NCI-H1048 (cell line): ENCODE measurements at regions not wholly inside any gene's neighbourhood (a gene's known extent, or its start where the extent isn't known, plus 50 kb on each side); places are given as distances from the start of the nearest gene placed in this dataset.

Source experiments
- DNase-seq: peaks from one replicate; lab custom pipeline; 2025; lab: John Stamatoyannopoulos, UW

DNA sequence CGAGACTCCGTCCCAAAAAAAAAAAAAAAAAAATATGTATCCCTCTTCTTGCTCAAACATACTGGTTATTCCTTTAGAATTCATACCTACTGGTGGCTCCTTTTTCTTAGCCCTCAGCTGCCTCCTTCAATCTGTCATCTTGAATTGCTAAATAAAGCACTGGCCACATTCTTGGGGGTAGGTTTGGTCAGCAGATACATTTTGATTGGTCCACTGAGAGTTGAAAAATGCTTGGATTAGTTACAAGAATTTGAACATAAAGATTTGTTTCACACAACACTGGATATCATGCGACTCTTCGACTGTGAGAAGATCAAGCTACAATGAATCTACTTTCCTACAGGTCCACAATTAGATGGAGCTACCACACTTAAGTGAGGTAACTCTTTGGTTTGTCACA, 906.1 kb upstream of the SLC39A10 start:
- no peak for DNase-seq

DNA sequence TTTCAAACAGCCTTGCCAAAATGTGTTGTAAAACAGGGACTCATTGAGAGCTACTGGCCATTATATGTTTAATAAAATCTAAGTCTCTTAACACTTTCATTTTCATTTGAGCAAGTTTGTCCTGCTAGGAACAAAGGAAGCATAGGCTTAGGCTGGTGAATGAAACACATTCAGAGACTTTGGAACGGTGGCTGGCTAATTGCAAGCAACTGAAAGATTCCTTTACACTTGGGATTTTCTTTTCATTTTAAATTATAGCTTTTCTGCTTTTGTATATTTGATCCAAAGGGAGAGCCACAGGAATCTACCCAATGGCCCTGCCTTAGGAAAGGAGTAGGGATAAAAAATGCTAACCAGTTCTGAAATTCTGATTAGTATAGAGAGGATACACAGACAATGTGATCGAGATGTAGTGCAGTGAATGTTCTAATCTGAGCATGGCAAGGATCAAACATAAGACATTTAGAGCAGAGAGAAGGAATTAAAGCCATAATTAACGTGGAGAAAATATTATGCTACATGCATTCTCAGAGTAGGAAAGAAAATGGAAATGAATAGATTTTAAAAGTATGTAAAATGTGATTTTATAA, 911.4 kb upstream of the SLC39A10 start:
- DNase-seq = no peak

DNA sequence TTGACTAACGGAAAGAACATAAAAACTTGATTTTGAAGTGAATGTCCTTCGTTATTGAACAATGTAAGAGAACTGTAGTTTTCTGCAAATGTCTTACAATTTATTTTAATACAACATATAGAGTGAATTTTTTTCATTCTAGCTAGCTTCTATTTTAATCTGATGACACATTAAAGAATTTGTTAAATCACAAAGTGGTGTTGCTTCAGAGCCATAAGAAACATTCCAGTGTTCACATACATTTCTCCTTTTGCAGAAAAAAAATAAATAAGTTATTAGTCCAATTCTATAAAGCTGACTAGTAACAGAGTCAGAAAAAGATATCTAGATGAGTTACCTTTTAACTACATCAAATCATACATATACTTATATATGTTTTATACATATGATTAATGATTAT, 914.3 kb upstream of the SLC39A10 start:
- DNase-seq = no peak

DNA sequence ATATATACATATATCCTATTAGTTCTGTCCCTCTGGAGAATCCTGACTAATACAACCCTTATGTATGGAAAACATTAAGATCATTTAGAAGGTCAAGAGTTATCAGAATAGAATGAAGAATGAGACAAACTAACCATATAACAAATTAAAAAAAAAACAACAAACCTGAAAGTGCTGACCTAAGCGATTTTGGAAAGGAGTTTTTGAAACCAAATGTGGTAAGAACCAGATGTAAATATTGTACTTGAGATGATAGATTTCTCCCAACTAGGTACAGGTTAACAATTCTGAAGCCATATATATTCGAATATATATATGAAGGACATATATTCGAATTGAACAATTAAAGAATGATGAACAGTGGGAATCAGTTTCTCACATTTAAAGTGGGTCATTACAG, 917.8 kb upstream of the SLC39A10 start:
- no peak for DNase-seq

DNA sequence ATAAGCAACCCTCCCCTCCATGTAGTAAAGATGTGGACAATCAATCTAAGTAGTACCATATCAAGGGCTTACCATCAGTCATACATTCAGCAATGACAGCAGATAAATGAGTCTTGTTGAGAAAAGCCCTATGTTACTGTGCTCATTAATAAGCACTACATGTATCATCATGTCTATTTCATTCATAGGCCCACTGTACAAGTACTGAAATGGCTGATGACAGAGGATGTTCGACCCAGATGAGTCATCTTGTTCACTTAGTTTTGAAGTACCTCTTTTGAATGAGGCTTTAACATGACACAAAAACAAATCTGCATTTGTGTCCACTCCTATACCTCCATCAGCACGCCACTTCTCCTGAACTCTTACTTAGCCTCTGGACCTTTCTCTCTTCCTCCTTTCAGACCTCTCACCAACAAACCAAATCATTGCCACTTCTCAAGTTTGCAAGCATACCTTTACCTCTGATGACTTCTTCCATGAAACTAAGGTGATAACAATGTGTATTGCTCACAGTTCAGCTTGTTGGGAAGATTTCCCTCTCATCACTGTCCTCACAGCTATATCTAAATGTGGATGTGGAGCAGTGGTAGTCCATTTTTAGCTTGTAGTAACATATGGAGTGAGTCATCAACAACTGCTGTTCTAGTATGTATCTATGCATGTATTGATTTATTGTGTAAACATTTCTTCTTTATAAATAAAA, 921.0 kb upstream of the SLC39A10 start:
- no peak for DNase-seq

- no peak for DNase-seq
Observed at GRCh38 chr2:194730266-194730665, 926.8 kb upstream of the SLC39A10 start.

- DNase-seq = no peak
Observed at GRCh38 chr2:194725169-194725568, 931.9 kb upstream of the SLC39A10 start.

GRCh38 chr2:194723446-194723845, 933.6 kb upstream of the SLC39A10 start:
- DNase-seq = no peak

- no peak for DNase-seq
Observed at GRCh38 chr2:194721227-194721626, 935.8 kb upstream of the SLC39A10 start.

DNA sequence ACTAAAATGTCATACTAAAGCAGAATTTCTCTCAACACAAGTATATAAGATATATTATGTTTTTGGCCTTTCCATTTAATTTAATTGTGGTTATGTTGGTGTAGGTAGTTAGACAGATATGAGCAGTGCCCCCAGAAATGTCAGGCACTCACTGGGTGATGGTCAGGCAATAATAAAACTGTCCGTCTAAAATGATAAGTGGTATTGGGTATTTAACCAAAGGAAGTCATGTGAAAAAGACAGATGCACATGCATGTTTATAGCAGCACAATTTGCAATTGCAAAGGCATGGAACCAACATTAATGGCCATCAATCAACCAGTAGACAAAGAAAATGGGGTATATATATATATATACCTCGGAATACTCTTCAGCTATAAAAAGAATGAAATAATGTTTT, 936.6 kb upstream of the SLC39A10 start:
- no peak for DNase-seq

DNA sequence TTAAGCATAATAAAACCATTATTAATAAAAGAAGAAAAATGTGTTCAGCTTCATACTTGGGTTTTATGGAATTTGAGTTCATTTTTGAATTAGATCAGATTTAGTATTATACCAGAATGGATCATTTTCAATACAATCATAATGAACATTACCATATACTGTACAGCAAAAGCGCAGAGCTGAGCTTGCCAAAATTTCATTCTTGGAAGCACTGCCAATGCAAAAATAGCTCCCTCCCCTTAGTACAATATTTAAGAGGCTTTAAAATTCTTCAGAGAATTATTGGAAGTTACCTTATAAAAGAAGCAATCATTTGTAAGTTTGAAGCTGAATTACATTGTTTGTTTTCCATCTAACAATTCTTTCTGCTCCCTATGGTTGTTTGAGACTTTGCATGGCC, 938.1 kb upstream of the SLC39A10 start:
- DNase-seq = no peak

- DNase-seq = no peak
Observed at GRCh38 chr2:194714541-194714940, 942.5 kb upstream of the SLC39A10 start.

DNA sequence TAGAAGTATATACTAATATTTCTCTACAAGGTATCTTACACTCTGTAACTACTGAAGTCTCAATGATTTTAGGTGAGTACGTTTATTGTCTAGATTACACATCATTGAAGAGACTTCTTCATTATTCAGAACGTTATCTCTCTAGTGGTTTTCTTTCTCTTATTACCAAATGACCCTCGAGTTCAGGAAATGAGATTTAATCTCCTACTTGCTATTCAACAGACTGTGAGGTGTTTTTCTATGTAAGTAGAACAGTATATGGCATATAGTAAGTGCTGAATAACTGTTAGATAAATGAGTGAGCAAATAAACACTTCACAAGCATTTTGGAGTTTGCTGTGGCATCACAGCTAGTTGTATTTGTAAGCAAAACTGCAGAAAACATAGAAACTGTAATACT, 947.2 kb upstream of the SLC39A10 start:
- no peak for DNase-seq

GRCh38 chr2:194706179-194706578, 950.8 kb upstream of the SLC39A10 start:
- no peak for DNase-seq

- no peak for DNase-seq
Observed at GRCh38 chr2:194705398-194705797, 951.6 kb upstream of the SLC39A10 start.

GRCh38 chr2:194700726-194701125, 956.3 kb upstream of the SLC39A10 start:
- no peak for DNase-seq

- DNase-seq = no peak
Observed at GRCh38 chr2:194700116-194700515, 956.9 kb upstream of the SLC39A10 start.

DNA sequence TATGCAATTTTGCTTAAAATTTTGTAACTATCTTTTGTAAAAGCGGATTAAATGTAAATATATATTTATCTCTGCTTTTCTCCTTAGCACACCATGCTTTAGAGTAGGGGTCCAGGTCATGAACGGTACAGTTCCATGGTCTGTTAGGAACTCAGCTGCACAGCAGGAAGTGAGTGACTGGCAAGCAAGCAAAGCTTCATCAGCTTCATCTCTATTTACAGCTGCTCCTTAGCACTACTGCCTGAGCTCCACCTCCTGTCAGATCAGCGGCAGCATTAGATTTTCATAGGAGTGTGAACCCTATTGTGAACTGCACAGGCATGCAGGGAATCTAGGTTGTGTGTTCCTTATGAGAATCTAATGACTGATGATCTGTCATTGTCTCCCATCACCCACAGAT, 959.0 kb upstream of the SLC39A10 start:
- DNase-seq = no peak

- DNase-seq = no peak
Observed at GRCh38 chr2:194697439-194697838, 959.6 kb upstream of the SLC39A10 start.

DNA sequence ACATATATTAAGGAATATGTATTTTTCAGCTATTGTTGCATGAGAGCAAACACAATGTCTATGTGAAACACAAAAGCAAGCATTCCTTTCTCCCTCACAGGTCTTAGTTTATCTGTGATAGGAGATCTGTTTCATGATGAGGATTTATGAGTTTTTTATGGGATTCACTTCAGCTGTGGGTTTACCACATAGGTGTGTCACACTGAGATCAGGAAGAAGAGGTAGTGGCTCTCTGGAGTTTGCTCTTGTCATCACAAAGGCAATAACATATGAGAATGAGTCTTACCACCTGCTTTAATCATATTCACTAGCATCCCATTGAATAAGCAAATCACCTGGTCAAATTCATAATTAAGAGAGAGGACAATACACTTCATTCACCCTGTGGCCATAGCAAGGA, 960.3 kb upstream of the SLC39A10 start:
- DNase-seq = no peak

- DNase-seq = no peak
Observed at GRCh38 chr2:194686569-194686968, 970.5 kb upstream of the SLC39A10 start.

- no peak for DNase-seq
Observed at GRCh38 chr2:194674043-194674442, 983.0 kb upstream of the SLC39A10 start.

DNA sequence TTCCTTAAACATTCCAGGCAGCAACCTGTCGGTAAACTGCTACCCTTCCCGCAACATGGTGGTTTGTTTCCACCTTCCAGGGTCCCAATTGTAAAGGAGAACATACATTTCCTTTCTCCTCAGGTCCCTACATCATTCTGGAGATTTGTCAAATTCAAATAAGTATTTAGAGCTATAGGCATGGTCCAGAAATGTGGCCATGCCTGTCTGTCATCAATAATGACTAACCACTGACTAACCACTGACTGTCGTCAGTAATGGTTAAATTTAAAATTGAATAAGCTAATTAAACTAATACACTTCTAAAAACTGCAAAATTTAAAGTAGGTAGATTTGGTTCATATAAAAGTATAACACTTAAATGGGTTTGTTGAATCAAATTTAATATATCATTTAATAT, 984.0 kb upstream of the SLC39A10 start:
- no peak for DNase-seq

GRCh38 chr2:194661431-194661830, 995.6 kb upstream of the SLC39A10 start:
- DNase-seq = no peak
